HEK293T (cell line): ENCODE measurements at regions not wholly inside any gene's neighbourhood (a gene's known extent, or its start where the extent isn't known, plus 50 kb on each side); places are given as distances from the start of the nearest gene placed in this dataset.

Experiments
- ARNT ChIP-seq: fragments of 450-650 bp; IDR thresholded peaks from 2 replicates; pipeline ENCODE4 v1.6.1; 2017; ENCODE audit warnings: mild to moderate bottlenecking
- FOXA1 ChIP-seq: fragments of 450-650 bp; IDR thresholded peaks from 2 replicates; pipeline ENCODE4 v1.6.1; 2016; ENCODE audit warnings: mild to moderate bottlenecking
- FOXK2 ChIP-seq: fragments of 450-650 bp; IDR thresholded peaks from 2 replicates; pipeline ENCODE4 v1.6.1; 2016; ENCODE audit warnings: mild to moderate bottlenecking
- HDGF ChIP-seq: fragments of 450-650 bp; IDR thresholded peaks from 2 replicates; pipeline ENCODE4 v1.6.1; 2017; ENCODE audit warnings: antibody characterized with exemption, borderline replicate concordance
- SP1 ChIP-seq: fragments of 450-650 bp; IDR thresholded peaks from 2 replicates; pipeline ENCODE4 v1.6.1; 2017
- SUZ12 ChIP-seq: fragments of 450-650 bp; IDR thresholded peaks from 2 replicates; pipeline ENCODE4 v1.6.1; 2016; ENCODE audit warnings: mild to moderate bottlenecking
- TARDBP ChIP-seq: fragments of 450-650 bp; IDR thresholded peaks from 2 replicates; pipeline ENCODE4 v1.6.1; 2016
- TF ChIP-seq, protein P1 (sequence below): fragments of 450-650 bp; IDR thresholded peaks from 2 replicates; pipeline ENCODE4 v1.6.1; 2016

DNA sequence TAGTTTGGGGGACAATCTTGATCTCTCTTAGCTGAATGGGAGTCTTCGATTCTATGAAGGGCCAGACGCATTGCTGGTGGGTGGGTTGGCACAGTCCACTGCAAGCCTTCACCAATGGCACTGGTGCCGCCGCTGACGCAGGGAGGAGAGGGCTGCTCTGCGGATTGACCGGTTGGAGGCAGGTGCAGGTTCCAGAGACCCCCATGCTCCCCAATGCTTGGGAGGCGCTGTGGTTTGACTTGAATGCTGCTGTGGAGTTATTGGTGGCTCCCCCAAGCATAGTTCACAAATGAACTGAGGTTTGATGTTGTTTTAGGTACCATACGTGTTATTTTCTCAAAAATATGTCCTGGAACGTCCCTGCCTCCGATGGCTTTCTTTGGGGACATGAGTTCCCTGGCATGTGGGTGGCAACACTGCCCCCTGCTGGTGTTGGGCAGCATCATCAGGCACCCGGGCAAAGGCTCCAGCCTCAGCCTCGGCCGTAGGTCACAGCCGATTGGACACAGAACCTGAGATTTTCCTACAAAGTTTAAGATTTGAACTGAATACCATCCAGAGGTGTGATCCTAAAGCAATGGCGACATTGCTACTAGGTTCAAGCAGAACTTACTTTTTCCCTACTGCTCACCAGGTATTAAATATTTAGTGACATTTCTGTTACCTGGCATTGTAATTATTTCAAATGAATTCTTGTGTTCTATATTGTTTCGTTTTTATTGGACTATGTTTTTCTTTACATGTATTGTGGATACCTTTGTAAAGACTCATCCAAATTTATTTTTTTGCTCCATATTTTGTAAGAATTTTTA lies 95.5 kb downstream of the ANKRD10 start:
- TF ChIP-seq TARDBP (no peak), FOXK2 (no peak), SP1 (no peak), ARNT (no peak), FOXA1 (no peak), SUZ12 (no peak), HDGF (no peak)
- TF ChIP-seq, protein P1, sequence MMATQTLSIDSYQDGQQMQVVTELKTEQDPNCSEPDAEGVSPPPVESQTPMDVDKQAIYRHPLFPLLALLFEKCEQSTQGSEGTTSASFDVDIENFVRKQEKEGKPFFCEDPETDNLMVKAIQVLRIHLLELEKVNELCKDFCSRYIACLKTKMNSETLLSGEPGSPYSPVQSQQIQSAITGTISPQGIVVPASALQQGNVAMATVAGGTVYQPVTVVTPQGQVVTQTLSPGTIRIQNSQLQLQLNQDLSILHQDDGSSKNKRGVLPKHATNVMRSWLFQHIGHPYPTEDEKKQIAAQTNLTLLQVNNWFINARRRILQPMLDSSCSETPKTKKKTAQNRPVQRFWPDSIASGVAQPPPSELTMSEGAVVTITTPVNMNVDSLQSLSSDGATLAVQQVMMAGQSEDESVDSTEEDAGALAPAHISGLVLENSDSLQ = no peak
